HL-60 (cell line): ENCODE measurements at regions not wholly inside any gene's neighbourhood (a gene's known extent, or its start where the extent isn't known, plus 50 kb on each side); places are given as distances from the start of the nearest gene placed in this dataset.
"Not testable (repeated sequence)": the region's sequence is repeated elsewhere in the genome, so short reads cannot be mapped to it uniquely, and the experiment has no call there.

Experiments
- DNase-seq, 2 experiments: peaks; one replicate each; pipeline ENCODE4 v3.0.0-alpha.2; 2010 to 2020; ENCODE audit warnings: low read depth in 1 of 2, low spot score in 1 of 2
- H3K27ac ChIP-seq: fragments of 250-450 bp; sonication (Bioruptor Pico); replicated peaks from 2 replicates; pipeline ENCODE4 v1.5.1; 2020; ENCODE audit warnings: mild to moderate bottlenecking, moderate library complexity
- H3K27me3 ChIP-seq: fragments of 250-450 bp; sonication (Bioruptor Pico); 2 replicates; pipeline ENCODE4 v1.5.1; 2021; ENCODE audit warnings: mild to moderate bottlenecking, moderate library complexity; ENCODE audit not compliant: insufficient read depth, poor library complexity, severe bottlenecking
- H3K4me3 ChIP-seq: replicated peaks from 2 replicates; pipeline ENCODE4 v1.5.1; 2011; ENCODE audit warnings: mild to moderate bottlenecking, control low read depth, low read length; ENCODE audit not compliant: insufficient read depth
- GABPA ChIP-seq: IDR thresholded peaks from 2 replicates; pipeline ENCODE4 v1.6.1; 2012; ENCODE audit warnings: low read depth
- POLR2AphosphoS5 ChIP-seq: IDR thresholded peaks from 2 replicates; pipeline ENCODE4 v1.6.1; 2012; ENCODE audit warnings: low read depth
- SPI1 ChIP-seq: IDR thresholded peaks from 2 replicates; pipeline ENCODE4 v1.6.1; 2012; ENCODE audit warnings: low read depth, mild to moderate bottlenecking, borderline replicate concordance
- TF ChIP-seq, protein P1 (sequence below): IDR thresholded peaks from one replicate; pipeline ENCODE4 v1.5.1; 2011; ENCODE audit warnings: low read length, control low read depth, inconsistent platforms; ENCODE audit not compliant: insufficient read depth
- TF ChIP-seq, protein P2 (sequence below): IDR thresholded peaks from 2 replicates; pipeline ENCODE4 v1.6.1; 2012; ENCODE audit warnings: low read depth; ENCODE audit not compliant: insufficient replicate concordance

- no peak for DNase-seq
- H3K27ac ChIP-seq = no peak overlapping the region
- TF ChIP-seq POLR2AphosphoS5 = no peak
- TF ChIP-seq SPI1 = no peak
- TF ChIP-seq, protein P1, sequence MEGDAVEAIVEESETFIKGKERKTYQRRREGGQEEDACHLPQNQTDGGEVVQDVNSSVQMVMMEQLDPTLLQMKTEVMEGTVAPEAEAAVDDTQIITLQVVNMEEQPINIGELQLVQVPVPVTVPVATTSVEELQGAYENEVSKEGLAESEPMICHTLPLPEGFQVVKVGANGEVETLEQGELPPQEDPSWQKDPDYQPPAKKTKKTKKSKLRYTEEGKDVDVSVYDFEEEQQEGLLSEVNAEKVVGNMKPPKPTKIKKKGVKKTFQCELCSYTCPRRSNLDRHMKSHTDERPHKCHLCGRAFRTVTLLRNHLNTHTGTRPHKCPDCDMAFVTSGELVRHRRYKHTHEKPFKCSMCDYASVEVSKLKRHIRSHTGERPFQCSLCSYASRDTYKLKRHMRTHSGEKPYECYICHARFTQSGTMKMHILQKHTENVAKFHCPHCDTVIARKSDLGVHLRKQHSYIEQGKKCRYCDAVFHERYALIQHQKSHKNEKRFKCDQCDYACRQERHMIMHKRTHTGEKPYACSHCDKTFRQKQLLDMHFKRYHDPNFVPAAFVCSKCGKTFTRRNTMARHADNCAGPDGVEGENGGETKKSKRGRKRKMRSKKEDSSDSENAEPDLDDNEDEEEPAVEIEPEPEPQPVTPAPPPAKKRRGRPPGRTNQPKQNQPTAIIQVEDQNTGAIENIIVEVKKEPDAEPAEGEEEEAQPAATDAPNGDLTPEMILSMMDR = no peak
- TF ChIP-seq GABPA = no peak
- TF ChIP-seq, protein P2, sequence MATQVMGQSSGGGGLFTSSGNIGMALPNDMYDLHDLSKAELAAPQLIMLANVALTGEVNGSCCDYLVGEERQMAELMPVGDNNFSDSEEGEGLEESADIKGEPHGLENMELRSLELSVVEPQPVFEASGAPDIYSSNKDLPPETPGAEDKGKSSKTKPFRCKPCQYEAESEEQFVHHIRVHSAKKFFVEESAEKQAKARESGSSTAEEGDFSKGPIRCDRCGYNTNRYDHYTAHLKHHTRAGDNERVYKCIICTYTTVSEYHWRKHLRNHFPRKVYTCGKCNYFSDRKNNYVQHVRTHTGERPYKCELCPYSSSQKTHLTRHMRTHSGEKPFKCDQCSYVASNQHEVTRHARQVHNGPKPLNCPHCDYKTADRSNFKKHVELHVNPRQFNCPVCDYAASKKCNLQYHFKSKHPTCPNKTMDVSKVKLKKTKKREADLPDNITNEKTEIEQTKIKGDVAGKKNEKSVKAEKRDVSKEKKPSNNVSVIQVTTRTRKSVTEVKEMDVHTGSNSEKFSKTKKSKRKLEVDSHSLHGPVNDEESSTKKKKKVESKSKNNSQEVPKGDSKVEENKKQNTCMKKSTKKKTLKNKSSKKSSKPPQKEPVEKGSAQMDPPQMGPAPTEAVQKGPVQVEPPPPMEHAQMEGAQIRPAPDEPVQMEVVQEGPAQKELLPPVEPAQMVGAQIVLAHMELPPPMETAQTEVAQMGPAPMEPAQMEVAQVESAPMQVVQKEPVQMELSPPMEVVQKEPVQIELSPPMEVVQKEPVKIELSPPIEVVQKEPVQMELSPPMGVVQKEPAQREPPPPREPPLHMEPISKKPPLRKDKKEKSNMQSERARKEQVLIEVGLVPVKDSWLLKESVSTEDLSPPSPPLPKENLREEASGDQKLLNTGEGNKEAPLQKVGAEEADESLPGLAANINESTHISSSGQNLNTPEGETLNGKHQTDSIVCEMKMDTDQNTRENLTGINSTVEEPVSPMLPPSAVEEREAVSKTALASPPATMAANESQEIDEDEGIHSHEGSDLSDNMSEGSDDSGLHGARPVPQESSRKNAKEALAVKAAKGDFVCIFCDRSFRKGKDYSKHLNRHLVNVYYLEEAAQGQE = no peak
- H3K4me3 ChIP-seq = no peak overlapping the region
- no peaks in the 10 kb centered on the region for H3K27me3 ChIP-seq
Measured at GRCh38 chr12:46064548-46064947, 74.2 kb upstream of the SCAF11 start.

DNA sequence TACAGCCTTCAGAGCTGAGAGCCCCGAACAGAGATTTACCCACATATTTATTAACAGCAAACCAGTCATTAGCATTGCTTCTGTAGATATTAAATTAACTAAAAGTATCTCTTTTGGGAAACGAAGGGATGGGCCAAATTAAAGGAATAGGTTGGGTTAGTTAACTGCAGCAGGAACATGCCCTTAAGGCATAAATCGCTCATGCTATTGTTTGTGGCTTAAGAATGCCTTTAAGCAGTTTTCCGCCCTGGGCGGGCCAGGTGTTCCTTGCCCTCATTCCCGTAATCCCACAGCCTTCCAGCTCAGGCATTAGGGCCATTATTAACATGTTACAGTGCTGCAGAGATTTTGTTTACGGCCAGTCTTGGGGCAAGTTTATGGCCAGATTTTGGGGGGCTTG lies 68.3 kb upstream of the SCAF11 start:
- H3K4me3 ChIP-seq, H3K27ac ChIP-seq, DNase-seq, H3K27me3 ChIP-seq: not testable (repeated sequence)

DNA sequence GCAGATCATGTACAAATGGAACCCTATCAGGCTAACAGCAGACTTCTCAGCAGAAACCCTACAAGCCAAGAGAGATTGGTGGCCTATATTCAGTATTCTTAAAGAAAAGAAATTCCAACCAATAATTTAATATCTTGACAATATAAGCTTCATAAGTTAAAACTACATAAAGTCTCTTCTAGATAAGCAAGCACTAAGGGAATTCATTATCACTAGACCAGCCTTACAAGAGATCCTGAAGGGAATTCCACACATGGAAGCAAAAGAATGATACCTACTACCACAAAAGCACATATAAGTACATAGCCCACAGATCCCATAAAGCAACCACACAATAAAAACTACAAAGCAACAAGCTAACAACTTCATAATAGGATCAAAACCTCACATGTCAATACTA lies 60.4 kb upstream of the SCAF11 start:
- TF ChIP-seq GABPA = no peak
- TF ChIP-seq, protein P1 = no peak
- no peaks in the 10 kb centered on the region for H3K27me3 ChIP-seq
- DNase-seq = no peak
- H3K27ac ChIP-seq = no peak overlapping the region
- H3K4me3 ChIP-seq = no peak overlapping the region

DNA sequence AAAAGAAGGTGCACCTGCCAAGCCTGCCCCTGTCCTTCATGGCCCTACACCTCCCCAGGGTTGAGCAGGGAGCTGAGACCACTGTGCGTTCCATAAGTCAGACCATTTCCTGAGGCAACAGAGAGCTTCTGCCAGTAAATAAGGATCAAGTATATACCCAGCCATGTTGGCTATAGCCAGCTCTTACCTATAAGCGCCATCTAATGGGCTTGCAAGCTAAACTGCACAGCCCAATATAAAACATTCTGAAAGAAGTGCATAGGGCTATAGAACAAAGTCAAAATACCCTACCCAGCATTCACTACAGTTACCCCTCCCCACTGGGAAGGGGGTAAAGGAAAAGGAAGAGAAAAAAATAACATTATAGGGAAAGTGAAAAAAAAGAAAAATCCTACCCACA lies 59.3 kb upstream of the SCAF11 start:
- Histone ChIP-seq H3K27me3 (no peaks in the 10 kb centered on the region), H3K27ac (no peak overlapping the region), H3K4me3 (no peak overlapping the region)
- DNase-seq = no peak
- TF ChIP-seq GABPA (no peak), SPI1 (no peak), POLR2AphosphoS5 (no peak)
- TF ChIP-seq, protein P2 = no peak
- TF ChIP-seq, protein P1 = no peak
